Amniotic stem cell (primary cell): ENCODE measurements at regions not wholly inside any gene's neighbourhood (a gene's known extent, or its start where the extent isn't known, plus 50 kb on each side); places are given as distances from the start of the nearest gene placed in this dataset.
"Not testable (repeated sequence)": the region's sequence is repeated elsewhere in the genome, so short reads cannot be mapped to it uniquely, and the experiment has no call there.

Experiments used
- DNase-seq: peaks from one replicate; lab custom pipeline; 2025; lab: John Stamatoyannopoulos, UW

GRCh38 chr6:145547594-145548335, 187.6 kb downstream of the EPM2A start:
- no peak for DNase-seq

GRCh38 chr6:145548933-145549648, 186.2 kb downstream of the EPM2A start:
- DNase-seq, result no peak

GRCh38 chr6:145551164-145551563, 184.2 kb downstream of the EPM2A start:
- DNase-seq, result no peak

- no peak for DNase-seq
These were observed 180.2 kb downstream of the EPM2A start for GRCh38 chr6:145555084-145555483.

- no peak for DNase-seq
These were observed 177.8 kb downstream of the EPM2A start for GRCh38 chr6:145557474-145557873.

- no peak for DNase-seq
These were observed 175.5 kb downstream of the EPM2A start for GRCh38 chr6:145559836-145560235.

GRCh38 chr6:145561095-145562072, 173.9 kb downstream of the EPM2A start:
- DNase-seq, result no peak

GRCh38 chr6:145562771-145563615, 172.3 kb downstream of the EPM2A start:
- no peak for DNase-seq

GRCh38 chr6:145564553-145564952, 170.8 kb downstream of the EPM2A start:
- DNase-seq, result no peak

GRCh38 chr6:145567684-145568252, 167.6 kb downstream of the EPM2A start:
- DNase-seq, result no peak

GRCh38 chr6:145569140-145569539, 166.2 kb downstream of the EPM2A start:
- DNase-seq, result no peak

- DNase-seq, result not testable (repeated sequence)
These were observed 165.0 kb downstream of the EPM2A start for GRCh38 chr6:145570336-145570735.

- DNase-seq, result not testable (repeated sequence)
These were observed 161.1 kb downstream of the EPM2A start for GRCh38 chr6:145574269-145574668.
